ENCODE measurements at regions not wholly inside any gene's neighbourhood (a gene's known extent, or its start where the extent isn't known, plus 50 kb on each side); places are given as distances from the start of the nearest gene placed in this dataset.

DNA sequence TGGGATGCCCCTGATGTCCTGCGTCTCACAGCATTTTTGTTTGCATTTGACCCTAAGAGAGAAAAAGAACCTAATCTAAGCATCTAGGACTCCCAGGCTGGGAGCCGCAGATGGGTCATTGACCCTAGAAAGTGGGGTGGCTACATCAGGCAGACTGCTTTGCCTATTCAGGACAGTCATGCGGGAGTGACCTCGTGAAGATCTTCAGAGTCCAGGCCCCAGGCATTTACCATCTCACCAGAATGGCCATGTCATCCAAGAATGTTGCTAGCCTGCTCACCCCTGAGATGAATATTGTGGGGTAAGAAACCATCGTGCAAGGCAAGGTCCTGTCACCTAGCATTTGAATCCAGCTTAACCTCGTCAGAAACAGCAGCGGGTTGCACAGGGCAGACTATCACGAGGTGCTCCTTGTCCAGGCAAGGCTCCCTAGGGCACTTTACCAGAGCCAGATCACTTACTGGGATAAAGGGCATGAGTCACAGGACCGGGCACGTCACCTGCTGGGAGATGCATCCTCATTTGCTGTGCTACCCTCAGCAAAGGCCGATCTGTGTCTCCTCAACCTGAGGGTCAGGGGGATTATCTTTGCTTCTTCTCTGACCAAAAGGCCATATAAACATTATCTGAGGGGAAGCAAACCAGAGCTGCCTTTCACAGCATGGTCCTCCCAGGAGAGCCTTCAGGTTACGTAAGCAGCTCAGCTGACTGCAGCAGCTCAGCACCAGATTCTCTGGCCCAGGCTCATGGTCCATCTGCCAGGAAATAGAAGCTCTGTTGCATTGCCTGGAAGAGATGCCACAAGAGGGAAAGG is 162.3 kb downstream of the ACKR3 start:
- TF ChIP-seq MCM5 (IDR thresholded peaks at IDR 0.05; ENCODE audit: low read depth) (no peak), ZNF24 (IDR thresholded peaks at IDR 0.05) (no peak), NCOA1 (IDR thresholded peaks at IDR 0.05; ENCODE audit: low read depth) (no peak), POLR2A (conservative IDR thresholded peaks at IDR 0.05) (no peak), ZKSCAN3 (CRISPR knock-in tag; IDR thresholded peaks at IDR 0.05) (no peak), ZFX (CRISPR knock-in tag; IDR thresholded peaks at IDR 0.05) (no peak), ZNF696 (CRISPR knock-in tag; conservative IDR thresholded peaks at IDR 0.05) (no peak), ZNF3 (CRISPR knock-in tag; IDR thresholded peaks at IDR 0.05) (no peak)
- TF ChIP-seq, protein P1, sequence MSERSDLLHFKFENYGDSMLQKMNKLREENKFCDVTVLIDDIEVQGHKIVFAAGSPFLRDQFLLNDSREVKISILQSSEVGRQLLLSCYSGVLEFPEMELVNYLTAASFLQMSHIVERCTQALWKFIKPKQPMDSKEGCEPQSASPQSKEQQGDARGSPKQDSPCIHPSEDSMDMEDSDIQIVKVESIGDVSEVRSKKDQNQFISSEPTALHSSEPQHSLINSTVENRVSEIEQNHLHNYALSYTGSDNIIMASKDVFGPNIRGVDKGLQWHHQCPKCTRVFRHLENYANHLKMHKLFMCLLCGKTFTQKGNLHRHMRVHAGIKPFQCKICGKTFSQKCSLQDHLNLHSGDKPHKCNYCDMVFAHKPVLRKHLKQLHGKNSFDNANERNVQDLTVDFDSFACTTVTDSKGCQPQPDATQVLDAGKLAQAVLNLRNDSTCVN (CRISPR knock-in tag; IDR thresholded peaks at IDR 0.05), result no peak
- TF ChIP-seq, protein P2, sequence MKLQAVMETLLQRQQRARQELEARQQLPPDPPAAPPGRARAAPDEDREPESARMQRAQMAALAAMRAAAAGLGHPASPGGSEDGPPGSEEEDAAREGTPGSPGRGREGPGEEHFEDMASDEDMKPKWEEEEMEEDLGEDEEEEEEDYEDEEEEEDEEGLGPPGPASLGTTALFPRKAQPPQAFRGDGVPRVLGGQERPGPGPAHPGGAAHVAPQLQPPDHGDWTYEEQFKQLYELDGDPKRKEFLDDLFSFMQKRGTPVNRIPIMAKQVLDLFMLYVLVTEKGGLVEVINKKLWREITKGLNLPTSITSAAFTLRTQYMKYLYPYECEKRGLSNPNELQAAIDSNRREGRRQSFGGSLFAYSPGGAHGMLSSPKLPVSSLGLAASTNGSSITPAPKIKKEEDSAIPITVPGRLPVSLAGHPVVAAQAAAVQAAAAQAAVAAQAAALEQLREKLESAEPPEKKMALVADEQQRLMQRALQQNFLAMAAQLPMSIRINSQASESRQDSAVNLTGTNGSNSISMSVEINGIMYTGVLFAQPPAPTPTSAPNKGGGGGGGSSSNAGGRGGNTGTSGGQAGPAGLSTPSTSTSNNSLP (IDR thresholded peaks at IDR 0.05; ENCODE audit: borderline replicate concordance, low read depth, low read length), result no peak

All from K562 (cell line).